HG03439 (cell line): ENCODE measurements at regions not wholly inside any gene's neighbourhood (a gene's known extent, or its start where the extent isn't known, plus 50 kb on each side); places are given as distances from the start of the nearest gene placed in this dataset.
A peak's percentile ranks its signal among the peaks of the same experiment; 100 is the strongest.
"Not testable (repeated sequence)": the region's sequence is repeated elsewhere in the genome, so short reads cannot be mapped to it uniquely, and the experiment has no call there.

ENCODE experiments used
- ATAC-seq: cut with Tn5 transposase; IDR thresholded peaks from one replicate; pipeline ENCODE4 v1.9.1; 2021; ENCODE audit warnings: mild to moderate bottlenecking, moderate library complexity; ENCODE audit not compliant: unreplicated experiment

- ATAC-seq, result no peak
Measured at GRCh38 chr2:121064186-121064585, 220.8 kb downstream of the TFCP2L1 start.

- ATAC-seq, result no peak
Measured at GRCh38 chr2:121065239-121065638, 219.8 kb downstream of the TFCP2L1 start.

- ATAC-seq, result no peak
Measured at GRCh38 chr2:121066526-121066925, 218.5 kb downstream of the TFCP2L1 start.

- ATAC-seq, result no peak
Measured at GRCh38 chr2:121068851-121069250, 216.2 kb downstream of the TFCP2L1 start.

- ATAC-seq, result no peak
Measured at GRCh38 chr2:121069434-121069969, 215.5 kb downstream of the TFCP2L1 start.

- not testable (repeated sequence) for ATAC-seq
Measured at GRCh38 chr2:121070061-121070460, 214.9 kb downstream of the TFCP2L1 start.

- ATAC-seq, result no peak
Measured at GRCh38 chr2:121071034-121071504, 213.9 kb downstream of the TFCP2L1 start.

GRCh38 chr2:121072784-121073183, 212.2 kb downstream of the TFCP2L1 start:
- ATAC-seq, result no peak

- ATAC-seq, result no peak
Measured at GRCh38 chr2:121073320-121074210, 211.4 kb downstream of the TFCP2L1 start.

GRCh38 chr2:121074293-121074932, 210.6 kb downstream of the TFCP2L1 start:
- ATAC-seq, result no peak

- ATAC-seq, result peak; percentile 51
Measured at GRCh38 chr2:121075006-121075551, 209.9 kb downstream of the TFCP2L1 start.

- no peak for ATAC-seq
Measured at GRCh38 chr2:121075641-121076497, 209.1 kb downstream of the TFCP2L1 start.

- ATAC-seq, result no peak
Measured at GRCh38 chr2:121076498-121076820, 208.5 kb downstream of the TFCP2L1 start.

- ATAC-seq, result no peak
Measured at GRCh38 chr2:121076885-121077549, 208.0 kb downstream of the TFCP2L1 start.

GRCh38 chr2:121078899-121079298, 206.1 kb downstream of the TFCP2L1 start:
- ATAC-seq, result no peak

GRCh38 chr2:121080013-121080772, 204.8 kb downstream of the TFCP2L1 start:
- ATAC-seq, result no peak

- no peak for ATAC-seq
Measured at GRCh38 chr2:121081701-121082100, 203.3 kb downstream of the TFCP2L1 start.

GRCh38 chr2:121082191-121082590, 202.8 kb downstream of the TFCP2L1 start:
- ATAC-seq, result no peak

- no peak for ATAC-seq
Measured at GRCh38 chr2:121084130-121084680, 200.8 kb downstream of the TFCP2L1 start.
